ENCODE measurements at regions not wholly inside any gene's neighbourhood (a gene's known extent, or its start where the extent isn't known, plus 50 kb on each side); places are given as distances from the start of the nearest gene placed in this dataset.
"Not testable (repeated sequence)": the region's sequence is repeated elsewhere in the genome, so short reads cannot be mapped to it uniquely, and the experiment has no call there.

- no peak overlapping the region for H3K4me3 ChIP-seq
- no peaks in the 10 kb centered on the region for H3K9me3 ChIP-seq
- TF ChIP-seq CTCF (IDR thresholded peaks at IDR 0.05), result no peak
- H3K27ac ChIP-seq, result no peak overlapping the region
- H3K27me3 ChIP-seq (ENCODE audit: low read depth), result peaks cover 19% of the 10 kb centered on the region
- ATAC-seq, result no peak
- no peaks in the 10 kb centered on the region for H3K4me1 ChIP-seq
- no peaks in the 10 kb centered on the region for H3K36me3 ChIP-seq
- DNase-seq, result no peak
- intact Hi-C loops (cut with DNase I), result no loop called here
Observed at GRCh38 chr2:132033949-132034348, 127.8 kb downstream of the ANKRD30BL start.

GRCh38 chr2:132033365-132033764 lies 128.4 kb downstream of the ANKRD30BL start:
- no peak overlapping the region for H3K27ac ChIP-seq
- H3K4me1 ChIP-seq, result no peaks in the 10 kb centered on the region
- H3K4me3 ChIP-seq, result no peak overlapping the region
- H3K9me3 ChIP-seq, result no peaks in the 10 kb centered on the region
- ATAC-seq (no peak), DNase-seq (no peak)
- H3K27me3 ChIP-seq (ENCODE audit: low read depth), result peaks cover 13% of the 10 kb centered on the region
- no peak for TF ChIP-seq CTCF (IDR thresholded peaks at IDR 0.05)
- intact Hi-C loops (cut with DNase I), result no loop called here
- no peaks in the 10 kb centered on the region for H3K36me3 ChIP-seq

DNA sequence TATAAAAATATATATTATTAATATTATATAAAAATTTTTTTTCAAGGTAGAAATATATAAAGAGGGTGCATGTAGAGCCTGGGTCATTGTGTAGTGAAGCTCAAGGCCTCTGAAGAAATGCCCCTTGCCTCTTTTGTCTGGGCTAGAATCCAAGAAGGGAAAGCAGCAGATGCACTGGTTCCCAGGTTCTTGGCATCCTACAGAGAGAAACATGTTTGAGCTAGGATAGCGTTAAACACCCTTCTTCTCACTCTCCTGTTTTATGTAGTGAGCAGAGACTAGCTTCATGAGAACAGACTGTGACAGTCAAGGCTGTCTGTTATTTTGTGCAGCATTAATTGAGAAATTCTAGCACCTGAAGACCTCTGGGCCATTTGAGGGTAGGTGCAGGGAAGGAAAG lies 149.7 kb downstream of the ANKRD30BL start:
- intact Hi-C loops (cut with DNase I); H3K4me1 ChIP-seq; H3K4me3 ChIP-seq; DNase-seq; ATAC-seq; H3K27ac ChIP-seq; H3K36me3 ChIP-seq; H3K9me3 ChIP-seq: not testable (repeated sequence)
- H3K27me3 ChIP-seq (ENCODE audit: low read depth), result peaks cover 27% of the 10 kb centered on the region

- no peak for TF ChIP-seq CTCF (IDR thresholded peaks at IDR 0.05)
Observed at GRCh38 chr2:132009874-132010521, 151.8 kb downstream of the ANKRD30BL start.

DNA sequence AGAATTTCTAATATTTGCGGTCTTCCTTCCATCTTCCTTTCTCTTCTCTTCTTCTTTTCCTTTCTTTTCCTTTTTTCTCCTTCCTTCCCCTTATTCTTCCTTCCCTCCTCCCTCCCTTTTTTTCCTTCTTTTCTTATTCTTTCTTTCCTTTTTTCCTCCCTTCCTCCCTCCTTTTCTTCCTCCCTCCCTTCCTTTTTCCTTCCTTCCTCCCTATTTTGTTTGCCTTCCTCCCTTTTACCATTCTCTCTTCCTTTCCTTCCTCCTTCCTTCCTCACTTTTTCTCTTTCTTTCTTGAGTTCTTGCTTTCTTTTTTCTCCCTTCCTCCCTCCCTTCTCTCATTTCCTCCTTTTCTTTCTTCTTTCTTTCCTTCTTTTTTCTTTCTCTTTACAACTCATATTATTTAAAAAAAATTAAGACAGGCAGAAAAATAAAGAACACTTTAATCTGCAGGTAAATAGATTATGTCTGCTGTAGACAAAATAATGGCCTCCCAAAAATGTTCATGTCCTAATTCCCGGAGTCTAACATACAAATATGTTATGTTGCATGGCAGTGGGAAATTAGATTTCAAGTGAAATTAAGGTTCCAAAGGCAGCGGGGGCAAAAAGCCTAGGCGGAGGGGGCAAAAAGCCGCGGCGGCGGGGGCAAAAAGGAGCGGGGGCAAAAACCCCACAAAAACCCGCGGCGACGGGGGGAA lies 152.4 kb downstream of the ANKRD30BL start:
- no peak for TF ChIP-seq CTCF (IDR thresholded peaks at IDR 0.05)
- H3K27me3 ChIP-seq (ENCODE audit: low read depth), result peaks cover 27% of the 10 kb centered on the region
- H3K9me3 ChIP-seq, result no peaks in the 10 kb centered on the region
- H3K4me1 ChIP-seq, result no peaks in the 10 kb centered on the region
- no peak overlapping the region for H3K27ac ChIP-seq
- intact Hi-C loops (cut with DNase I), result no loop called here
- DNase-seq, result no peak
- no peaks in the 10 kb centered on the region for H3K36me3 ChIP-seq
- peak overlapping the region; percentile 30 for H3K4me3 ChIP-seq
- no peak for ATAC-seq

More at GRCh38 chr2:132009874-132010521, 151.8 kb downstream of the ANKRD30BL start:
- DNase-seq (peak; percentile 17), ATAC-seq (no peak)
- Histone ChIP-seq H3K27ac (no peak overlapping the region), H3K27me3 (ENCODE audit: low read depth) (peaks cover 27% of the 10 kb centered on the region), H3K9me3 (no peaks in the 10 kb centered on the region), H3K4me3 (peak overlapping the region; percentile 30), H3K36me3 (no peaks in the 10 kb centered on the region), H3K4me1 (no peaks in the 10 kb centered on the region)
- intact Hi-C loops (cut with DNase I), result no loop called here

DNA sequence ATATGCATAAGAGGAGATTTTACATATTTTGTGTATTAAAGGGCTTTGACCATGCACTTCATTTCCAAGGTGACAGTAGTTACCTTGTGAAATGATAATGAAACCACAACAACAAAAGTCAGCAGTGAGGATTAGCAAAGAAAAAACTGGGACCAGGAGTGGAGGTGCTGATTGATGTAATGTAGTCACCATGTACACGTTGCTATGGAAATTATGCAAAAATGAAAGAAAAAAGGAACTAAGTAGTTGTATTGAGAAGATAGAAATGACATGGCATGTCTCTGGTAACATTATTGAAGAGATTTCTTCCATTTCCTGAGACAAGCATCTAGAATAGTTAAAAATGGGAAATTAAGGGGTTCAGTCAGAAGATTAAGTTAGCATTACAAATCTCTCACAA lies 171.0 kb downstream of the ANKRD30BL start:
- ATAC-seq; H3K9me3 ChIP-seq; DNase-seq; H3K27me3 ChIP-seq (ENCODE audit: low read depth); H3K27ac ChIP-seq; H3K36me3 ChIP-seq; H3K4me3 ChIP-seq; H3K4me1 ChIP-seq; intact Hi-C loops (cut with DNase I): not testable (repeated sequence)

DNA sequence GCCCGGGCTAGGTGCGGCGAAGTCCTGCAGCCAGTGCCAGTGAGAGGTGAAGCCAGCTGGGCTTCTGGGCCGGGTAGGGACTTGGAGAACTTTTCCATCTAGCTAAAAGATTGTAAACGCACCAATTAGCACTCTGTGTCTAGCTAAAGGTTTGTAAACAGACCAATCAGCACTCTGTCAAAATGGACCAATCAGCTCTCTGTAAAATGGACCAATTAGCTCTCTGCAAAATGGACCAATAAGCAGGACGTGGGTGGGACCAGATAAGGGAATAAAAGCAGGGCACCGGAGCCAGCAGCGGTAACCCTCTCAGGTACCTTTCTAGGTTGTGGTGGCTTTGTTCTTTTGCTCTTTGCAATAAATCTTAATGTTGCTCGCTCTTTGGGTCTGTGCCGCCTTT lies 195.1 kb downstream of the ANKRD30BL start:
- H3K9me3 ChIP-seq; DNase-seq; H3K4me1 ChIP-seq; H3K27me3 ChIP-seq (ENCODE audit: low read depth); H3K36me3 ChIP-seq; ATAC-seq; intact Hi-C loops (cut with DNase I); H3K4me3 ChIP-seq; H3K27ac ChIP-seq: not testable (repeated sequence)
